GM12878 (cell line): ENCODE measurements at regions not wholly inside any gene's neighbourhood (a gene's known extent, or its start where the extent isn't known, plus 50 kb on each side); places are given as distances from the start of the nearest gene placed in this dataset.

ENCODE experiments used
- CBX5 ChIP-seq: sonication (generic); IDR thresholded peaks from 2 replicates; pipeline ENCODE4 v1.6.1; 2016; ENCODE audit warnings: low read depth, moderate library complexity, mild to moderate bottlenecking, inconsistent platforms
- JUND ChIP-seq: IDR thresholded peaks from 2 replicates; pipeline ENCODE4 v1.6.1; 2012; ENCODE audit warnings: low read depth, mild to moderate bottlenecking, low read length, improper control_type of control experiment, moderate library complexity
- LARP7 ChIP-seq: fragments of 450-650 bp; IDR thresholded peaks from 2 replicates; pipeline ENCODE4 v1.6.1; 2017; ENCODE audit warnings: mild to moderate bottlenecking
- RELA ChIP-seq: fragments of 450-650 bp; IDR thresholded peaks from 2 replicates; pipeline ENCODE4 v1.8.0; 2014; ENCODE audit warnings: borderline replicate concordance; ENCODE audit not compliant: partially characterized antibody
- SMC3 ChIP-seq: IDR thresholded peaks from 2 replicates; pipeline ENCODE4 v1.6.1; 2011; ENCODE audit warnings: low read length, improper control_type of control experiment, borderline replicate concordance
- ZSCAN29 ChIP-seq: fragments of 450-650 bp; IDR thresholded peaks from 2 replicates; pipeline ENCODE4 v1.6.1; 2017; ENCODE audit warnings: mild to moderate bottlenecking, moderate library complexity
- TF ChIP-seq, protein P1 (sequence below): fragments of 450-650 bp; IDR thresholded peaks from 2 replicates; pipeline ENCODE4 v1.6.1; 2018; ENCODE audit warnings: borderline replicate concordance, mild to moderate bottlenecking; ENCODE audit not compliant: partially characterized antibody
- TF ChIP-seq, protein P2 (sequence below), 3 experiments: IDR thresholded peaks in 2 of 3; conservative IDR thresholded peaks in 1 of 3; 2 replicates each; pipeline ENCODE4 v1.5.1; 2011; ENCODE audit warnings: low read depth in 3 of 3, low read length in 3 of 3, mild to moderate bottlenecking in 3 of 3, control low read depth in 2 of 3, moderate library complexity in 2 of 3, inconsistent platforms in 1 of 3, mixed read lengths in 1 of 3; ENCODE audit not compliant: control insufficient read depth in 2 of 3, insufficient read depth in 1 of 3; ENCODE audit errors: extremely low read depth in 1 of 3
- TF ChIP-seq, protein P3 (sequence below): IDR thresholded peaks from 2 replicates; pipeline ENCODE4 v1.6.1; 2012; ENCODE audit warnings: low read depth, low read length, improper control_type of control experiment

DNA sequence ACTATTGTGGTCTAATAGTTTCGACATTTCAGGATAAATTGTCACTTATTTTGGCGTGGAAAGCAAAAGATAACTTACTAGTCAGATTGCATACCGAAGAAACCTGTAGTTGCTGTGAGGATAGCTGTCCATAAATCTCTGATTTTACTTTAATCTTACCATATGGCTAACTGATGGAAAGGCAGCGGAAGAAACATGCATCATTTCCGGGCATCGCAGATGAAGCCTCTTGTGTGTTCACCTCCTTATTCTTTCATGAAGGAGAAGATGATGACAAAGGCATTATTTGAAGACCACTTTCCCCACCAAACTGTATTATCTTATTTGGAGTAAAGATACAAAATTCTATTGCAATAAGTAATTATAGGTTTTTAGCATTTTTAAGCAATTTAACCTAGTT lies 763.6 kb upstream of the SLITRK6 start (continued):
- TF ChIP-seq, protein P1, sequence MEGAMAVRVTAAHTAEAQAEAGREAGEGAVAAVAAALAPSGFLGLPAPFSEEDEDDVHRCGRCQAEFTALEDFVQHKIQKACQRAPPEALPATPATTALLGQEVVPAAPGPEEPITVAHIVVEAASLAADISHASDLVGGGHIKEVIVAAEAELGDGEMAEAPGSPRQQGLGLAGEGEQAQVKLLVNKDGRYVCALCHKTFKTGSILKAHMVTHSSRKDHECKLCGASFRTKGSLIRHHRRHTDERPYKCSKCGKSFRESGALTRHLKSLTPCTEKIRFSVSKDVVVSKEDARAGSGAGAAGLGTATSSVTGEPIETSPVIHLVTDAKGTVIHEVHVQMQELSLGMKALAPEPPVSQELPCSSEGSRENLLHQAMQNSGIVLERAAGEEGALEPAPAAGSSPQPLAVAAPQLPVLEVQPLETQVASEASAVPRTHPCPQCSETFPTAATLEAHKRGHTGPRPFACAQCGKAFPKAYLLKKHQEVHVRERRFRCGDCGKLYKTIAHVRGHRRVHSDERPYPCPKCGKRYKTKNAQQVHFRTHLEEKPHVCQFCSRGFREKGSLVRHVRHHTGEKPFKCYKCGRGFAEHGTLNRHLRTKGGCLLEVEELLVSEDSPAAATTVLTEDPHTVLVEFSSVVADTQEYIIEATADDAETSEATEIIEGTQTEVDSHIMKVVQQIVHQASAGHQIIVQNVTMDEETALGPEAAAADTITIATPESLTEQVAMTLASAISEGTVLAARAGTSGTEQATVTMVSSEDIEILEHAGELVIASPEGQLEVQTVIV = no peak
- TF ChIP-seq, protein P2, sequence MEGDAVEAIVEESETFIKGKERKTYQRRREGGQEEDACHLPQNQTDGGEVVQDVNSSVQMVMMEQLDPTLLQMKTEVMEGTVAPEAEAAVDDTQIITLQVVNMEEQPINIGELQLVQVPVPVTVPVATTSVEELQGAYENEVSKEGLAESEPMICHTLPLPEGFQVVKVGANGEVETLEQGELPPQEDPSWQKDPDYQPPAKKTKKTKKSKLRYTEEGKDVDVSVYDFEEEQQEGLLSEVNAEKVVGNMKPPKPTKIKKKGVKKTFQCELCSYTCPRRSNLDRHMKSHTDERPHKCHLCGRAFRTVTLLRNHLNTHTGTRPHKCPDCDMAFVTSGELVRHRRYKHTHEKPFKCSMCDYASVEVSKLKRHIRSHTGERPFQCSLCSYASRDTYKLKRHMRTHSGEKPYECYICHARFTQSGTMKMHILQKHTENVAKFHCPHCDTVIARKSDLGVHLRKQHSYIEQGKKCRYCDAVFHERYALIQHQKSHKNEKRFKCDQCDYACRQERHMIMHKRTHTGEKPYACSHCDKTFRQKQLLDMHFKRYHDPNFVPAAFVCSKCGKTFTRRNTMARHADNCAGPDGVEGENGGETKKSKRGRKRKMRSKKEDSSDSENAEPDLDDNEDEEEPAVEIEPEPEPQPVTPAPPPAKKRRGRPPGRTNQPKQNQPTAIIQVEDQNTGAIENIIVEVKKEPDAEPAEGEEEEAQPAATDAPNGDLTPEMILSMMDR (IDR thresholded peaks at IDR 0.05 in 2 of 3, conservative IDR thresholded peaks at IDR 0.05 in 1 of 3; ENCODE audit: control insufficient read depth in 2 of 3, extremely low read depth in 1 of 3, insufficient read depth in 1 of 3, low read depth in 3 of 3, low read length in 3 of 3) = no peak
- TF ChIP-seq, protein P3, sequence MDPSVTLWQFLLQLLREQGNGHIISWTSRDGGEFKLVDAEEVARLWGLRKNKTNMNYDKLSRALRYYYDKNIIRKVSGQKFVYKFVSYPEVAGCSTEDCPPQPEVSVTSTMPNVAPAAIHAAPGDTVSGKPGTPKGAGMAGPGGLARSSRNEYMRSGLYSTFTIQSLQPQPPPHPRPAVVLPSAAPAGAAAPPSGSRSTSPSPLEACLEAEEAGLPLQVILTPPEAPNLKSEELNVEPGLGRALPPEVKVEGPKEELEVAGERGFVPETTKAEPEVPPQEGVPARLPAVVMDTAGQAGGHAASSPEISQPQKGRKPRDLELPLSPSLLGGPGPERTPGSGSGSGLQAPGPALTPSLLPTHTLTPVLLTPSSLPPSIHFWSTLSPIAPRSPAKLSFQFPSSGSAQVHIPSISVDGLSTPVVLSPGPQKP = no peak
- TF ChIP-seq ZSCAN29 = no peak
- TF ChIP-seq CBX5 = no peak
- no peak for TF ChIP-seq LARP7
- TF ChIP-seq JUND = no peak
- no peak for TF ChIP-seq RELA
- no peak for TF ChIP-seq SMC3
